ENCODE measurements at regions not wholly inside any gene's neighbourhood (a gene's known extent, or its start where the extent isn't known, plus 50 kb on each side); places are given as distances from the start of the nearest gene placed in this dataset.

DNA sequence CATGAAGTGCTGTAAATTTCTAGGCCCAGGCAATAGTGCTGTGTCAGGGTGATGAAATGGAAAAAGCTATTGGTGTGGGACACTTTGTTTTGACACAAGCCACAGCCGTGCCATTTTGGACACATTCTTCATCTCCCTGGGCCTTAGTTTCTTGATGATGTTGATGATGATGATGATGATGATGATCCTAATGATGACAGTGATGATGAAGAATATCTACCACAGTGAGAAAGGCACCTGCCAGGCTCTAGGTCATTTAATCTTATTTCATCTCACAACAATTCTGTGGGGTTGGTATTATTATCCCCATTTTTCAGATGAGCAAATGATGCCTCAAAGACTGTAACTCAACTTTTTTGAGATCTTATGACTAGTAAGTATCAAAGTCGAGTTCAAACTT lies 102.2 kb upstream of the STC2 start:
- Histone ChIP-seq H3K9me3 (no peaks in the 10 kb centered on the region), H3K36me3 (ENCODE audit: low read depth, missing control alignments) (no peaks in the 10 kb centered on the region), H3K4me3 (no peak overlapping the region), H3K4me1 (peaks cover 5% of the 10 kb centered on the region), H3K27me3 (no peaks in the 10 kb centered on the region), H3K27ac (no peak overlapping the region)
- WGBS, 2 donors = 93 to 94% methylated on average over 2 of the region's 2 CpGs
- no peak for TF ChIP-seq CTCF (IDR thresholded peaks at IDR 0.05)
- no peak for TF ChIP-seq POLR2A (IDR thresholded peaks at IDR 0.05)
- no peak for DNase-seq
- intact Hi-C loops (cut with DNase I; ENCODE audit: low total_unique reads) = no loop called here

GRCh38 chr5:173429489-173430150 lies 101.4 kb upstream of the STC2 start:
- H3K9me3 ChIP-seq = no peaks in the 10 kb centered on the region
- intact Hi-C loops (cut with DNase I; ENCODE audit: low total_unique reads) = no loop called here
- no peaks in the 10 kb centered on the region for H3K4me1 ChIP-seq
- no peak overlapping the region for H3K27ac ChIP-seq
- H3K4me3 ChIP-seq = no peak overlapping the region
- H3K36me3 ChIP-seq (ENCODE audit: low read depth, missing control alignments) = no peaks in the 10 kb centered on the region
- WGBS, 2 donors = 91% methylated on average over 3 of the region's 3 CpGs
- no peak for DNase-seq
- TF ChIP-seq POLR2A (IDR thresholded peaks at IDR 0.05) = no peak
- no peak for TF ChIP-seq CTCF (IDR thresholded peaks at IDR 0.05)
- no peaks in the 10 kb centered on the region for H3K27me3 ChIP-seq

GRCh38 chr5:173423452-173424117 lies 95.4 kb upstream of the STC2 start:
- 87 to 88% methylated on average over 7 of the region's 7 CpGs for WGBS, 2 donors
- H3K36me3 ChIP-seq (ENCODE audit: low read depth, missing control alignments) = no peaks in the 10 kb centered on the region
- no peaks in the 10 kb centered on the region for H3K4me1 ChIP-seq
- TF ChIP-seq POLR2A (IDR thresholded peaks at IDR 0.05) (no peak), CTCF (IDR thresholded peaks at IDR 0.05) (no peak)
- intact Hi-C loops (cut with DNase I; ENCODE audit: low total_unique reads) = no loop called here
- H3K27me3 ChIP-seq = no peaks in the 10 kb centered on the region
- no peak for DNase-seq
- no peak overlapping the region for H3K4me3 ChIP-seq
- no peaks in the 10 kb centered on the region for H3K9me3 ChIP-seq
- H3K27ac ChIP-seq = no peak overlapping the region

GRCh38 chr5:173420108-173420507 lies 91.9 kb upstream of the STC2 start:
- H3K4me1 ChIP-seq = no peaks in the 10 kb centered on the region
- no peak for TF ChIP-seq CTCF (IDR thresholded peaks at IDR 0.05)
- no peak for TF ChIP-seq POLR2A (IDR thresholded peaks at IDR 0.05)
- H3K9me3 ChIP-seq = no peaks in the 10 kb centered on the region
- H3K4me3 ChIP-seq = no peak overlapping the region
- no peaks in the 10 kb centered on the region for H3K36me3 ChIP-seq (ENCODE audit: low read depth, missing control alignments)
- intact Hi-C loops (cut with DNase I; ENCODE audit: low total_unique reads) = no loop called here
- WGBS, 2 donors = 82 to 90% methylated on average over 11 of the region's 11 CpGs
- H3K27ac ChIP-seq = no peak overlapping the region
- DNase-seq = no peak
- no peaks in the 10 kb centered on the region for H3K27me3 ChIP-seq
